Aorta (tissue), 5 donors: ENCODE measurements at regions not wholly inside any gene's neighbourhood (a gene's known extent, or its start where the extent isn't known, plus 50 kb on each side); places are given as distances from the start of the nearest gene placed in this dataset.

Source experiments
- ATAC-seq: fragments of 200-7000 bp; cut with Tn5 transposase; one replicate; pipeline ENCODE4 v1.9.1; 2022; ENCODE audit warnings: moderate library complexity; ENCODE audit not compliant: low FRiP score
- DNase-seq, 2 donors: peaks; one replicate each; pipeline ENCODE4 v3.0.0-alpha.2; 2020
- H3K27ac ChIP-seq, 2 donors: one replicate each; pipeline ENCODE4 v1.5.1; 2013; ENCODE audit warnings: low read length in 2 of 2, mild to moderate bottlenecking in 2 of 2, moderate library complexity in 2 of 2, control low read depth in 1 of 2, inconsistent platforms in 1 of 2, low read depth in 1 of 2
- H3K27me3 ChIP-seq, 2 donors: one replicate each; pipeline ENCODE4 v1.6.1; 2013; ENCODE audit warnings: control low read depth in 1 of 2, low read length in 1 of 2, mild to moderate bottlenecking in 1 of 2, moderate library complexity in 1 of 2; ENCODE audit not compliant: insufficient read depth in 2 of 2, control insufficient read depth in 1 of 2
- H3K36me3 ChIP-seq, 2 donors: one replicate each; pipeline ENCODE4 v1.6.1; 2013; ENCODE audit warnings: control low read depth in 1 of 2, low read length in 1 of 2, mild to moderate bottlenecking in 1 of 2; ENCODE audit not compliant: insufficient read depth in 2 of 2, control insufficient read depth in 1 of 2
- H3K4me1 ChIP-seq, 2 donors: one replicate each; pipeline ENCODE4 v1.6.1; 2013; ENCODE audit warnings: low read length in 2 of 2, control low read depth in 1 of 2, mild to moderate bottlenecking in 1 of 2, moderate library complexity in 1 of 2; ENCODE audit not compliant: insufficient read depth in 2 of 2, control insufficient read depth in 1 of 2
- H3K4me3 ChIP-seq, 2 donors: one replicate each; pipeline ENCODE4 v1.5.1; 2013; ENCODE audit warnings: low read length in 2 of 2, control low read depth in 1 of 2, mild to moderate bottlenecking in 1 of 2
- H3K9me3 ChIP-seq: one replicate; pipeline ENCODE4 v1.6.1; 2013; ENCODE audit warnings: mild to moderate bottlenecking, low read length; ENCODE audit not compliant: control insufficient read depth
- WGBS, 2 donors: extraction: QIAGEN DNeasy Blood & Tissue Kit; methylation state at CpG; one replicate each; pipeline ENCODE4 v1.1.7; 2013; 5-methylcytosine and 5-hydroxymethylcytosine counted together
- intact Hi-C, 2 donors: fragments of 100-400 bp; cut with DNase I; formaldehyde crosslinking; loops; one replicate each; pipeline versions ENCODE4 v1.14.2 to v1.15.0; 2022
- donor health status: healthy with polysubstance abuse.
- donor health status: Bipolar disorder and iron deficiency.
- donor health status: DM: no; HTN: no; CAD: no.
- donor health status: DM: no; HTN: no; CAD: no.
- donor health status: DM: yes; HTN: yes; CAD: no.

- H3K27ac ChIP-seq = no peak overlapping the region
- ATAC-seq = no peak
- WGBS, 2 donors = 56 to 61% methylated on average over 11 of the region's 11 CpGs
- H3K4me1 ChIP-seq = peaks cover 4 to 5% of the 10 kb centered on the region in 2 donors
- no peaks in the 10 kb centered on the region for H3K27me3 ChIP-seq
- intact Hi-C loops = loop anchor here in 1 of 2 donors (10.0 kb wide), 1 partner anchor 291 kb away; no protein-coding TSS in a partner anchor
- no peaks in the 10 kb centered on the region for H3K9me3 ChIP-seq
- DNase-seq = no peak
- no peak overlapping the region for H3K4me3 ChIP-seq
- no peaks in the 10 kb centered on the region for H3K36me3 ChIP-seq
These were observed 63.7 kb upstream of the STEAP1B start for GRCh38 chr7:22563621-22564241.

GRCh38 chr7:22563032-22563501, 63.1 kb upstream of the STEAP1B start:
- peaks cover 4 to 5% of the 10 kb centered on the region in 2 donors for H3K4me1 ChIP-seq
- WGBS, 2 donors = 54 to 59% methylated on average over 10 of the region's 10 CpGs
- no peak overlapping the region for H3K4me3 ChIP-seq

GRCh38 chr7:22561895-22562593, 62.1 kb upstream of the STEAP1B start:
- peaks cover 4 to 5% of the 10 kb centered on the region in 2 donors for H3K4me1 ChIP-seq
- no peaks in the 10 kb centered on the region for H3K27me3 ChIP-seq
- intact Hi-C loops = loop anchor here (2.0 to 10.0 kb wide), 3 partner anchors 27 to 293 kb away; partner anchors contain the start of gene IL6 (in 2 of the 2)
- WGBS, 2 donors = 71 to 79% methylated on average over 5 of the region's 5 CpGs
- peak overlapping the region in 1 of 2 donors; percentile 89 for H3K27ac ChIP-seq
- no peaks in the 10 kb centered on the region for H3K36me3 ChIP-seq
- no peak for ATAC-seq
- no peak overlapping the region for H3K4me3 ChIP-seq
- no peak for DNase-seq
- no peaks in the 10 kb centered on the region for H3K9me3 ChIP-seq

More at GRCh38 chr7:22563032-22563501, 63.1 kb upstream of the STEAP1B start:
- H3K27me3 ChIP-seq = no peaks in the 10 kb centered on the region
- no peak overlapping the region for H3K27ac ChIP-seq
- H3K9me3 ChIP-seq = no peaks in the 10 kb centered on the region
- DNase-seq (no peak), ATAC-seq (no peak)
- no peaks in the 10 kb centered on the region for H3K36me3 ChIP-seq
- intact Hi-C loops = loop anchor here in 1 of 2 donors (10.0 kb wide), 1 partner anchor 292 kb away; no protein-coding TSS in a partner anchor

GRCh38 chr7:22561321-22561811, 61.4 kb upstream of the STEAP1B start:
- H3K4me1 ChIP-seq = peaks cover 4 to 5% of the 10 kb centered on the region in 2 donors
- intact Hi-C loops = loop anchor here (2.0 to 10.0 kb wide), 3 partner anchors 27 to 293 kb away; partner anchors contain the start of gene IL6 (in 2 of the 2)
- H3K9me3 ChIP-seq = no peaks in the 10 kb centered on the region
- no peak overlapping the region for H3K4me3 ChIP-seq
- DNase-seq = peak; percentile 89 to 90
- H3K36me3 ChIP-seq = no peaks in the 10 kb centered on the region
- 0 to 5% methylated on average over 13 of the region's 13 CpGs for WGBS, 2 donors
- H3K27ac ChIP-seq = peak overlapping the region in 1 of 2 donors; percentile 89
- peak; percentile 82 for ATAC-seq
- no peaks in the 10 kb centered on the region for H3K27me3 ChIP-seq

GRCh38 chr7:22559829-22560489, 60.0 kb upstream of the STEAP1B start:
- H3K36me3 ChIP-seq = no peaks in the 10 kb centered on the region
- peaks cover 4 to 5% of the 10 kb centered on the region in 2 donors for H3K4me1 ChIP-seq
- no peaks in the 10 kb centered on the region for H3K9me3 ChIP-seq
- ATAC-seq (peak; percentile 86), DNase-seq (peak; percentile 78 to 83)
- intact Hi-C loops = loop anchor here (1.0 to 10.0 kb wide), 6 partner anchors 29 to 497 kb away; partner anchors contain the start of gene IL6 (in 2 of the 2)
- H3K27ac ChIP-seq = no peak overlapping the region
- no peak overlapping the region for H3K4me3 ChIP-seq
- H3K27me3 ChIP-seq = no peaks in the 10 kb centered on the region
- WGBS, 2 donors = 38 to 40% methylated on average over 13 of the region's 13 CpGs

GRCh38 chr7:22557167-22557566, 57.2 kb upstream of the STEAP1B start:
- 94 to 95% methylated on average over 4 of the region's 4 CpGs for WGBS, 2 donors
- DNase-seq (no peak), ATAC-seq (no peak)
- Histone ChIP-seq H3K9me3 (no peaks in the 10 kb centered on the region), H3K27me3 (no peaks in the 10 kb centered on the region), H3K36me3 (no peaks in the 10 kb centered on the region), H3K4me1 (peaks cover 0 to 2% of the 10 kb centered on the region in 2 donors), H3K27ac (no peak overlapping the region), H3K4me3 (no peak overlapping the region)
- intact Hi-C loops = loop anchor here in 1 of 2 donors (5.0 kb wide), 1 partner anchor 500 kb away; no protein-coding TSS in a partner anchor

- Histone ChIP-seq H3K9me3 (no peaks in the 10 kb centered on the region), H3K4me3 (no peak overlapping the region), H3K27me3 (no peaks in the 10 kb centered on the region), H3K36me3 (no peaks in the 10 kb centered on the region), H3K27ac (no peak overlapping the region), H3K4me1 (no peaks in the 10 kb centered on the region)
- 91 to 92% methylated on average over 8 of the region's 8 CpGs for whole genome bisulfite sequencing, 2 donors
- intact Hi-C loops = loop anchor here in 1 of 2 donors (5.0 kb wide), 1 partner anchor 502 kb away; no protein-coding TSS in a partner anchor
- DNase-seq (no peak), ATAC-seq (no peak)
These were observed 55.5 kb upstream of the STEAP1B start for GRCh38 chr7:22555476-22555875.

- intact Hi-C loops = no loop called here
- no peak overlapping the region for H3K27ac ChIP-seq
- no peaks in the 10 kb centered on the region for H3K27me3 ChIP-seq
- H3K36me3 ChIP-seq = no peaks in the 10 kb centered on the region
- H3K9me3 ChIP-seq = no peaks in the 10 kb centered on the region
- no peak for ATAC-seq
- no peak overlapping the region for H3K4me3 ChIP-seq
- 89 to 92% methylated on average over 5 of the region's 5 CpGs for WGBS, 2 donors
- H3K4me1 ChIP-seq = no peaks in the 10 kb centered on the region
- no peak for DNase-seq
These were observed 54.2 kb upstream of the STEAP1B start for GRCh38 chr7:22554184-22554583.
